ENCODE measurements at regions not wholly inside any gene's neighbourhood (a gene's known extent, or its start where the extent isn't known, plus 50 kb on each side); places are given as distances from the start of the nearest gene placed in this dataset.

DNA sequence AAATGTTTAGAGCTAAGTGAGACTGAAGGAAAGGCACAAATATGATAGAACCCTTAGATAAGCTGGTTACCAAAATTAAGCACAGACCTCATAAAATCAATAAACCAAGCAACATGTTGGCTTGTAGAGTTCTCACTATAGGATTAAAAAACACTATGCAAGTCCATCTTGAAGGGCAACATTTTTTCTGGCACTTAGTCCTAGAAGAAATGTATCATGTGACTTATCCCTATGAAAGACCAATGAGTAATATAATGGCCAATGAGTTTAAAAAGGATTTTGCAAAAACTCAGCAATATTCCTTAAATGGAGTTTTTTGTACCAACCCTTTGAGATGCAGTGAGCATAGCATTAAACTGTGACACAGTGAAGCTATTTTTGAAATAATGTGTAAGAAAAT, 216.3 kb upstream of the ADRA1B start:
- DNase-seq (ENCODE audit: low read depth) = no peak

DNA sequence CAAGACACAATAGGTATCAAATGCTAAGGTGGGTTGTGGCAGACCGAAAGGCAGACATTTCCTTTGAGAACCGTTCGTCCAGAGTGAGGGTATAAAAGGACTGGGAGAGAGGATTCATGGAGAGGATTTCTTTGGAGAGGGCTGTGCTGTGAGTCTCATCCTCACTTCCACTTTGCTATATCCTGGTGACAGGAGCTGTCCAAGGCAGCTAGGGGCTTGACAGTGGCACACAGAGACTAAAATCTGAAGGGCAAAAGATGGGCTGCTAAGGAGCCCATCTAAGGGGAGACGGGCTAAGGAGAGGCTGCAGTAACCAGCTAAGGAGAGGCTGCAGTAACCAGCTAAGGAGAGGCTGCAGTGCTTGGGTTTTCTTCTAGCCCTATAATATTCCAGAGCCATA, 214.0 kb upstream of the ADRA1B start:
- no peak for DNase-seq (ENCODE audit: low read depth)

DNA sequence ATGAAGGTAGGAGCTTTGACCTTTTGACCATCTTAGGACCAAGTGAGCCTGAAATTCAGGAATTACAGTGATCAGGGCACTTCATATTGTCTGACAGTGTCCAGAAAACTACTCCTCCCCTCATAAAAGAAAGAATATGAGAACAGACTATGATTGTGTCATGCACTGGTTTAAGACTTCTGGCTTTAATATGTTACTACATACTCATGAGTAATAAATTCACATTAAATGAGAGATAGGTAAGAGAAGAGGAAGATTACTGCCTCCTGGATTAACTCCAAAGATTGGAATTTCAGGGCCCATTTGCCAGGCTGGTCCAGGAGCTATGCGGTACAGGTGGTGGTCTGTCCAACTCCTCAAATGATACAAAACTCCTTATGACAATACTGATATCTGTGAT, 213.5 kb upstream of the ADRA1B start:
- DNase-seq (ENCODE audit: low read depth) = no peak

DNA sequence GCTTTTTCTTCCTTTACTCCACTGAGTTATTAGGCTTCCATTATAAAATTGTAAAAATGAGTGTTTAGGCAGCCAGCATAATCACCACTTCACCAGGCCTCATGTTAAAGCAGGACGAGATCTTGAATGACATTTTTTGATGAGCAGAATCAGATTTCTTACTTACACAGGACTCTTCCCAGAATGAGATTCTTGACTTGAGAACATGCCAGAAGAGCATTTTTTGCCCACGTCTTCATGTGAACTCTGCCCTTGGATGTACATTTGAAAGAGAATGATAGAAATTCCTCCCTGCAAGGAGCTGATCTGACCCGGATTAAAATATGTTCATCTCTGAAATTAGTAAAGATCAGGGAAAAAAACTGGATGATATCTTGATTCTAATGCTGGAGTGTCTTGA, 212.1 kb upstream of the ADRA1B start:
- no peak for DNase-seq (ENCODE audit: low read depth)

DNA sequence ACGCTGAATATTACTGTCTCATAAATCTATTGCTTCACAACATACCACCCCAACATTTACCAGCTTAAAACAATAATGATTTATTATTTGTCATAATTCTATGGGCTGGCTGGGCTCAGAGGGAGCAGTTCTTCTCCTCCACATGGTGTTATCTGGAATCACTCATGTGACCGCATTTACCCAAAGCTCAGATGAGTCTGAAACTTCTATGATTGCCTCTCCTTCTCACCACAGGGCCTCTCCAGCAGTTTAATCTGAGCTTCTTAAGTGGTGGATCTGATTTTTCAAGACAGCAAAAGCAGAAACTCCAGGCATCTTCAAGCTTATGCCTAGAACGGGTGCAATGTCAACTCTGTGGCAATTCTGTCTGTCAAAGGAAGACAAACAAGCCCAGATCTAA, 210.3 kb upstream of the ADRA1B start:
- DNase-seq (ENCODE audit: low read depth) = no peak

DNA sequence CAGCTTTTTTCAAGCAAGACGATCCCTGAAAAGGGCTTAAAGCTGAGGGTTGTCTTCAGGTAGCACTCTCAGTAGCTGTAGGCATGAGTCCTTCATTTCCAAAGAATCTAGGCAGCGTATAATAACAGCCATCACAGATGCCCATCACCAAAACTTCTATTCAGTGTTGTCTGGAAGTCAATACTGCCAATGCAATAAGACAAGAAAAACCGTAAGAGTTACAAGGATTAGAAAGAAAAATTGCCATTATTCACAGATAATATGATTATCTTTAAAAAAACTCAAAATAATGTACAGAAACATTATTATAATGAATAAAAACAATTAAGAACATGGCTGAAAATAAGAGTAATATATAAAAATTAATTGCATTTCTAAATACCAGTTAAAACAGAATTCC, 208.2 kb upstream of the ADRA1B start:
- no peak for DNase-seq (ENCODE audit: low read depth)

DNA sequence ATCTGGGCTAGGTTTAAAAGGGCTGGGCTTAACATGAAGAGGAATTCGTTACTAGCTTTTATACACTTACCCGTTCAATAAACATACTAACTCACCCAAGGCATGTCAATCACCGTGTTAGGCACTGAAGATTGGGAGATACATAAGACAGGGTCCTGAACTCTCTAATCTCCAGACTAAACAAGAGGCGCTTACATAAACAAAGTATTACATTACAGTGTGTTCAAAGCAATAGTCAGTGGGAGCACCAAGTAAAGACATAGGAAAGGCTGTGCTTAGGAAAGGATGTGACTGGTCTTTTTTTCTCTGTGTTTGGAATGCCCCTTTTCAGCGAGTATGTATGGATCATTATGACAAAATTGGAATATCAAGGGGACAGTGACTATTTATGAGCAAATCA, 203.6 kb upstream of the ADRA1B start:
- DNase-seq (ENCODE audit: low read depth) = peak; percentile 63

DNA sequence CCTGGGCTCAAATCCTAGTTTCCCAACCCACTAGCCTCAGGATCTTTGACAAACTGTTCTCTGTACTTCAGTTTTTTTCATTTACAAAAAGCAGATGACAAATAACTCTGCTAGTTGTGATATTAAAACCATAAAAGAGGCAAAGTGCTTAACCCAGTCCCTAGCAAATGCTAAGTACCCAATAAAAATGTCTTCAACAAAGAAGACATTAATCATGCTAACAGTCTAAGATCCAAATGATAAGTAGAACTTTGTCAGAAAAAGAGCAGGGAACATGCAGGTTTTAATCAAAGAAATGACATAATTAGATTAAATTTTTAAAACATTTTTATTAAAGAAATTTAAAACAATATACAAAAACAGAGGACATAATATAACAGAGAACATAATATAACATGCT, 203.0 kb upstream of the ADRA1B start:
- peak; percentile 32 for DNase-seq (ENCODE audit: low read depth)

DNA sequence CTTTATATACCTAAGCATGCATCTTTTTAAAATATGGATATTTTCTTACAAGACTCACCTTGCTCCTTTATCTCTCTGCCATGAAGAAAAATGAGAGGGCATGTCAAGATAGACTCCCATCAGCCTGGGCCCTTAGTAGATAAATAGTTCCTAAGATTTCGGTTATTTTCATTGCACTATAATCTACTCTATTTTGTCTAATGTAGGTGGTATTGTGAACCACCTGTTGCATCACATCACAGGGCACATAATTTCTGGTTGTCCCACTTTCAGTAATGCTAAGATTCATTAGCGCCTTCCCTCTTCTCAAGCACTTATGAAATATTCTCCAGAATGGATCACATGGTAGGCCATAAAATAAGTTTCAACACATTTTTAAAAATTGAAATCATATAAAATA, 202.5 kb upstream of the ADRA1B start:
- DNase-seq (ENCODE audit: low read depth) = no peak

DNA sequence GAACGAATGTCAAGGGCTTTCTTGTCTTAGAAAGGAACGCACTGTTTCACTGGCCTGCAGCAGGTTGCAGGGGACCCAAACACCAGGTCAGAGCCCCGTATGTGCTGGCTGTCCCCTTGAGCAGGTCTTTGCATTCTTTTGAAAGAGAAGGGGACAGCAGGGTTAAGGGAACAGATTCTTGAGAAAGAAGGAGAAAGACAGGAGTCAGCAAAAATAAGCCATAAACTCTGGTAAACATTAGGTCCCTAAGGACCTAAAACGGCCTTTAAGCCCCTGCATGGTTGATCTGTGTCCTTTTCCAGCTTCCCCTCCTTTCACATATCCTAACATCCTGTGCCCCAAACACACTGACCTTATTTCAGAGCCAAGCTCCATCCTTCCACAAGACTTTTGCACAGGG, 190.8 kb upstream of the ADRA1B start:
- no peak for DNase-seq (ENCODE audit: low read depth)

DNA sequence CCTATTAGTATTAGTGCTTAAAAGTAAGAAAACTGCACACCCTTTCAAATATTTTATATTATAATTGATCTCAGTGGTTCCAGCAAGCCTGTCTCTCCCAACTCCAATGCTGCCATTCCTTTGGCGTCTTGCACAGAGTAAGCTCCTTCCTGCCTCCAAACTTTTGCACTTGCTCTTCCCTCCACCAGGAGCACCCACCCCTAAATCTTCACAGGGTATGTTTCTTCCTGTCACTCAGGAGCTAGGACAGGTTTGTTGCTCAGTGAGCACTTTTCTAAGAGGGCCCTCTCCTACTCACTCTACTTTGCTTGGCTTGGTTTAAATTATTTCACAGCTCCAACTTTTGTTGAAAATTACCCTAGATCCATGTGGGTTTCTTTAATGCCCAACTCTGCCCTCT, 189.1 kb upstream of the ADRA1B start:
- no peak for DNase-seq (ENCODE audit: low read depth)

DNA sequence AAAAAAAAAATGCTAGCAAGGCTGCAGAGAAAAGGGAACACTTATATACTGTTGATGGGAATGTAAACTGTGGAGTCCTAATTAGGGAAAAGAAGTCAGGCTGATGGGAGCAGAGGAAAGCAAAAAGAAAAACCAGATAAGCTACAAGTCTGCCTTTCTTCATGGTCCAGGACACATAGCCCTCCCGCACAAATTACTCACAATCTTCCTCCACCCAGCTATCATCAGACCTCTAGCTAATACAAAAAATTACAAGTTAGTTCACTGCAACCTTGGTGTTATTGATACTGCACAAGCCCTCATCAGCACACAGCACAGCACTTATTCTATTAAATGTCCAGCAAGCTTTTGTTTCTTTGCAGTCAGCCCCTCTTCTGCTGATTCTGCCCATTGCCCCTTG, 186.0 kb upstream of the ADRA1B start:
- DNase-seq (ENCODE audit: low read depth) = peak; percentile 12

DNA sequence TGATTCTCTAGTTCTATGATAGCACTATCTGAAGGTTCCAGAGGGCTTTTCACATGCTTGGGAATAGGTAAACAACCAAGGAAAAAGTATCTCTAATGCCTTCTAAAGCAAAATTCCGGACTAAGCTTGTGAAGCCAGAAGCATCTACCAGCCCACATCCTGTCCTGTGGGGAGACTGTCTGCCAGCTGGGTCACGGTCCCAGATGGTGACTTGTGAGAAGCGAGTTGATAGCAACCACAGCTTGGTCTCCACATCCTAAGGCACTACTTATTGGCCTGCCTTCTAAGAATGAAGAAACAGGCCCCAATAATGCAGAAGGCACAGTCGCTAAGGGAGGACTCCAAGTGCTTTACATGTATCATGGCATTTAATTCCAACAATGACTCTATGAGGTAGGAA, 184.1 kb upstream of the ADRA1B start:
- DNase-seq (ENCODE audit: low read depth) = peak; percentile 78

DNA sequence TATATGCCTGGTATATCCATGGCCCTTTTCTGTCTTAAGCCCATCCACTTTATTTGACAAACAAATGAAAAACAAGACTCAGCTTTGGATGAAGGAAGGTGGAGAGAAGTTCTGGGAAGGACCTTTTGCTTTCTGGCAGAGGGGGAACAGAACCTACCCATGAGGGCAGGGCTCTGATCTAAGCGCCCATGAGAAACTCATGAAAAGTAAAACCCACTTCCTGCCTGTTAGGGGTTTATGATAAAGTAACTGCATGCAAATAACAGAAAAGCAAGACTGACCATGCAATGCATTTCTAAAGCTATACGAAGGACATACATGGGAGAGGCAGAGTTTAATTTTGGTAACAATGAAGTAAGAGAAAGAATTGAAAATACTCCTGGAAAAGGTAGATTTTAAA, 181.9 kb upstream of the ADRA1B start:
- no peak for DNase-seq (ENCODE audit: low read depth)

DNA sequence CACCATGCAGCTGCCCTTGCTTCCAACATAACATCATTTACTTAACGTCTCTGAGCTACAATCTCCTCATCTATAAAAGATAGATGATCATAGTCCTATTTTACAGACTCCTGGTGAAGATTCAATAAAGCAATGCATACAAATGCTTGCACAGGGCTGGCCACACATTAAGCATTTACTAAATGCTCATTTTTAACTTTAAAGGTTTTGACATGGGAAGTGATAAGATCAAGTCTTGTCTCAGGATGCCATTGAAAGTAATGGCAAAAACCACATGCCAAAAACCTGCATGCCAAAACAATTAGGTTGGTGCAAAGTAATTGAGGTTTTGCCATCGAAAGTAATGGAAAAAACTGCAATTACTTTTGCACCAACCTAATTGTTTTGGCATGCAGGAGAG, 181.2 kb upstream of the ADRA1B start:
- DNase-seq (ENCODE audit: low read depth) = peak; percentile 48

DNA sequence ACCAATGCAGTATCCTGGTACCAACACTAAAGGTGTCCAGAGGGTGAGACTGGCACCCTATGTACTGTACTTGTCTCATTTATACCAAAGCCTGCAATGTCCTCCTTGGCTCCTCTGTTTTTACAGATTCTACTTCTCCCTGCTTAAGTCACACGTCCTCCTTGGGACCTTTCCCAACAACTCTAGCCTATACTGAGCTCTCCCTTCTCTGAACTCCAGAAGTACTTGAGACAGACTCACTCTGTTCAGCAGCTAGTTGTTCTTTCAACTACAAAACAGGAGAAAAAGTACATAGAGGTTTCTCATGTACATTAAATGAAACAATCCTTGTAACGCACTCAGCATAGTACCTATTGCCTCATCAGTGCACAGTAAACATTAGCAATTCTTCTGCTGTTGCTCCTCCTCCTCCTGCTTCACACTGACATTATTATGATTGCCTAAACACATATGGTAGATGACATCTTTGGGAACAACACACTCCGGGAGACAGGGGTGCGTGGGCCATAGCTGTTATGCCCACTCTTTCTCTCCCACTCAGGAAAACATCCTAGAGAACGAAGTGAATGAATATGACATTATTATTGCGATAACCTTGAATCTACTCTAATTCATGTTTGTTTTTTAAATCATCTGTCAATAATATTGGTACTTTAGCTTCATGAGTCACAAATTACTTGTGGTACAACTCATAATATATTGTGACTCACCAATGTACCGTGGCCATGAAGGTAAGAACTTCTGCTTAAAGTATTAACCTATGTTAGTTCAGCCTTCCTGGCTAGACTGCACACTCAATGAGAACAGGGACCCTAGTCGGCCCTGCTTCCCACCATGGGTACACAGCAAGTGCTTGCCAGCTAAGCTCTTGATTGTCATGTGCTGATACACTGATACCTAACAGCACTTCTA, 180.3 kb upstream of the ADRA1B start:
- peak; percentile 15 for DNase-seq (ENCODE audit: low read depth)

DNA sequence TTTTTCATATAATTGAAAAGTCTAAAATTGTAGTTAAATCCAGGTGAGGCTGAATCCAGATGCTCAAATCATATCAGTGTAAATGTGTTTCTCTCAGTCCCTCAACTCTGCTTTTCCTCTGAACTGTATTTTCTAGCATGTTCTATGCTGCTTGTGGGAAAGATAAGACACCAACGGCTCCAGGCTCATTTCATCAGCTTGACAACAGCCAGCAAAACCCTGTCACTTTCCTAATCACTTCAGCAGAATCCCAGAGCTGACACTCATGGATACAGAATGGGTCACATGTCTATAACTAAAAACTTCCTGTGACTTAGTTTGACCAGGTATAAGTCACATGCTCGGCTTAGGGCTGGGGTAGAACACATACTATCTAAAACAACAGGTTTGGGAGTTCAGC, 179.4 kb upstream of the ADRA1B start:
- no peak for DNase-seq (ENCODE audit: low read depth)

DNA sequence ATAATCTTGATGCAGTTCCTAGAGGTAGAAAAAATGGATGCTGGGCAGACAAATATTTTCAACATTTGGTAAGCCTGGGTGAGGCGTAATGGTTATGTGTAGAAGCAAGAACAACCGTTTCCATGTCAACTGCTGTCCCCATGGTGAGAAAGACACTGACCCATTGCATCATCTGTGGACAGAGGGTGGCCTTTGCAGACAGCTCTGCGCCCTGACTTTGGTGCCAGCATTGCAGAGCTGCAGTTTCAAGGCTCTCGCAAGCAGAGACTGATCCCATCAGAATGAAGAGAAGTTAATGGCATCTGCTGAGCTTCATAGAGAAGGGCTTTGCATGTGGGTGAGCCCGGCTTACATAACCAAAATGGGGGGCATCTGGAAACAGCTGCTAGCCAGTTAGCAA, 179.0 kb upstream of the ADRA1B start:
- DNase-seq (ENCODE audit: low read depth) = peak; percentile 10

DNA sequence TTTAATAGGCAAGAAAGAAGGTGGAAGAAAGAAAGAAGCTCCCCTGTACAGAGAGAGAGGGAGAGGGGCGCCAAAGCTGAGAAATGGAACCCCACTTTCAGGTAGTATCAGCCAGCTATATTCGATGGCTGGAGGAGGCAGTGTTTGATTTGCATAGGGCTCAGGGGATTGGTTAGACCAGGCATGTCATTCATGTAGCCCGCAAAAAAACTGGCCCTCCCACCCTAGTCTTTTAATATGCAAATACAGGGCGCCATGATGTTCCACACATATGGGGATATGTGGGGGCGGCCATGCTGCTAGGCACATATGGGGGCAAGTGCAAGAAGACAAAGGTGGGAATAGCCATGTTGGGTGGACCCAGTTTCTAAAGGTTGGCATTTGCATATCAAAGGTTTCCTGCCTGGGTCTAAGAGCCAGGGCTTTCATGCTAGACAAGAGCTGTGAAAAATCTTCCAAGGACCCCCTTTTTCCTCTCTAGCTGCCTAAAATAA, 174.4 kb upstream of the ADRA1B start:
- no peak for DNase-seq (ENCODE audit: low read depth)

DNA sequence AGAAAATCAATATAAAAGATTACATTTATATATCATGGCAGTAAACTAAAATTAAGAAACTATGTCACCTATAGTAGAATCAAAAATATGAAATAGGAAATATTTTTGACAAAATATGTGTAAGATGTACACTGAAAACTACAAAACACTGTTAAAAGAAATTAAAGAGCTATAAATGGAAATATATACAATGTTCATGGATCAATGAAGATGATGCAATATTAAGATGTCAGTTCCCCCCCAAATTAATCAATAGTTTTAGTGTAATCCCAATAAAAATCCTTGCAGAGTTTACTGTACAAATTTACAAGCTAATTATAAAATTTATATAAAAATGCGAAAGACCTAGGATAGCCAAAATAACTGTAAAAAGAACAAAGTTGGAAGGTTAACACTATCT, 173.0 kb upstream of the ADRA1B start:
- DNase-seq (ENCODE audit: low read depth) = no peak

DNA sequence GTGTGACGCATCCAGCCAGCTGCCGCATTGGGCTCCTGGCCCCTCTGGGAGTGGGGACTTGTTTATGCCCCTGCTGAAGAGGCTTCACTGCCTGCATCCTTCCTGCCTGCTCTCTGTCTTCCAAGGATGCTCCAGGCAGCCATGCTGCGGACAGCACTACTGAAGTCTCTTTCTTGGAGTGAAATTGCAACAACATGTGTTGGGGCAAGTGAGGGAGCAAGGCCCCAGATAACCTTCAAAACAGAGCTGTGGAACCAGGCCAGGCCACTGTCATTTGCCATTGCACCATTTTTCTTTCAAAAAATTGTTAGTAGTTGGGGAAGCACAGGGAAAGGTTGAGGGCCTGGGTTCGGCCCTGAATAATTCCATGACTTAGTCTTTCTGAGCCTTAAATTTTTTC, 169.6 kb upstream of the ADRA1B start:
- no peak for DNase-seq (ENCODE audit: low read depth)

DNA sequence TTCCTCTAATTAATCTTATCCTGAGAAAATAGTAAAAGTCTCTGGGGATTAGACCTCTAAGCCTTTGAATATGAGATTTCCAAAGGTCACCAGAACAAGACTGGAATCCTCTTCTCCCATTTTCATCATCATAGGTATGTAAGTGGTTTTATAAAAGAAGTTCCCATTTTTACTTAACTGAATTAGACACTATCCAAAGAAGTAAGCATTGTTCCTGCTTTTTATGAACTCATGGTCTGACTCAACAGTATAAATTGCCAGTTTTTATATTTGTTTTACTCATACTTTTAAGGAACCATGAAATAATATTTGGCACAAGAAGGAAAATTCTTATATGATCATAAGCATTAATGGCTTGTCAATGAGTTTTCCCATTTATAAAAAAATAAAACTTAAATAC, 167.1 kb upstream of the ADRA1B start:
- no peak for DNase-seq (ENCODE audit: low read depth)

DNA sequence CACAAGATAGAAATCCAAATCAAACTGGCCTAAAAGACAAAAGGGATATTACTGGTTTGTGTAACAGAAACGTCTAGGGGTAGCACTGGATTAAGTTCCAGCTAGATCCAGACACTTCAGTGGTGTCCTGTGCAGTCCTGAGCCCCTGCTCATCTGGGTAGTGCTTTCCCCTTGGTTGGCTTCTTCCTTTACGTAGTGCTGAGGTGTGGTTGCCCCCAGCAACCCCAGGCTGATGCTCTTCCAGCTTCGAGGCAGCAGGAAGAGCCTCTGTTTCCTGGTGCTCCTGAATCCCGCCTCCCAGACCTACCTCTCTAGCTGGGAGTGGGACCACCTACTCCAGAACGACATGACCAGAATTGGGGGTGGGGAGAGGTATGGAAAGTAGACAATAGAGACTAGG, 166.1 kb upstream of the ADRA1B start:
- no peak for DNase-seq (ENCODE audit: low read depth)

DNA sequence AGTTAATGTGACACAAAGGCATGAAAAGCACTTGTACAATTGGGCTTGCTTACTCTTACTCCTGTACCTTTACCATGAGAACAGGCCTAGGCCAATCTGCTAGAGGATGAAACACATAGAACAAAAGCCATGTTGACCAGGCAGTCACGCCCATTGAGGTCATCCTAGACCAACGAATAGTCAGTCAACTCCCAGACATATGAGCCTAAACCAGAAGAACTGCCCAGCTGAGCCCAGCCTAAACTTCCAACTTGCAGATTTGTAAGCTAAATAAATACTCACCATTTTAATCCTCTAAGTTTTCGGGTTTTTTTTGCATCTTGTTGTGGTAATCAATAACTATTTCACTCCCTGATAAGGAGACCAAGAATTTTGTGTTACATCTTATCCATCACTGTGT, 164.8 kb upstream of the ADRA1B start:
- no peak for DNase-seq (ENCODE audit: low read depth)

Data from M059J (cell line).